ENCODE measurements at regions not wholly inside any gene's neighbourhood (a gene's known extent, or its start where the extent isn't known, plus 50 kb on each side); places are given as distances from the start of the nearest gene placed in this dataset.

- TF ChIP-seq CTCF (IDR thresholded peaks at IDR 0.05 in 2 of 3, conservative IDR thresholded peaks at IDR 0.05 in 1 of 3; ENCODE audit: borderline replicate concordance in 1 of 3, insufficient read depth in 1 of 3, low read depth in 2 of 3, low read length in 2 of 3) (no peak), POLR2A (IDR thresholded peaks at IDR 0.05; ENCODE audit: borderline replicate concordance, extremely low read depth, insufficient read depth, insufficient read length) (no peak), TCF7L2 (IDR thresholded peaks at IDR 0.05; ENCODE audit: borderline replicate concordance, extremely low read depth, insufficient read depth, insufficient read length) (no peak), JUND (IDR thresholded peaks at IDR 0.05) (no peak)
Observed at GRCh38 chr10:44830022-44830421, 81.1 kb upstream of the TMEM72 start.

Measured in HCT116 (cell line).